Hematopoietic multipotent progenitor cell treated with erythropoietin and hydrocortisone succinate and interleukin-3 and kit ligand, for 15 days (in vitro differentiated cells): ENCODE measurements at regions not wholly inside any gene's neighbourhood (a gene's known extent, or its start where the extent isn't known, plus 50 kb on each side); places are given as distances from the start of the nearest gene placed in this dataset.

ENCODE experiments used
- DNase-seq: peaks from one replicate; pipeline ENCODE4 v3.0.0-alpha.2; 2015; ENCODE audit warnings: low spot score

- DNase-seq, result no peak
Observed at GRCh38 chr1:173422456-173422976, 54.6 kb upstream of the PRDX6 start.

GRCh38 chr1:173423291-173423690 lies 53.8 kb upstream of the PRDX6 start:
- no peak for DNase-seq

GRCh38 chr1:173424143-173424542 lies 53.0 kb upstream of the PRDX6 start:
- no peak for DNase-seq

DNA sequence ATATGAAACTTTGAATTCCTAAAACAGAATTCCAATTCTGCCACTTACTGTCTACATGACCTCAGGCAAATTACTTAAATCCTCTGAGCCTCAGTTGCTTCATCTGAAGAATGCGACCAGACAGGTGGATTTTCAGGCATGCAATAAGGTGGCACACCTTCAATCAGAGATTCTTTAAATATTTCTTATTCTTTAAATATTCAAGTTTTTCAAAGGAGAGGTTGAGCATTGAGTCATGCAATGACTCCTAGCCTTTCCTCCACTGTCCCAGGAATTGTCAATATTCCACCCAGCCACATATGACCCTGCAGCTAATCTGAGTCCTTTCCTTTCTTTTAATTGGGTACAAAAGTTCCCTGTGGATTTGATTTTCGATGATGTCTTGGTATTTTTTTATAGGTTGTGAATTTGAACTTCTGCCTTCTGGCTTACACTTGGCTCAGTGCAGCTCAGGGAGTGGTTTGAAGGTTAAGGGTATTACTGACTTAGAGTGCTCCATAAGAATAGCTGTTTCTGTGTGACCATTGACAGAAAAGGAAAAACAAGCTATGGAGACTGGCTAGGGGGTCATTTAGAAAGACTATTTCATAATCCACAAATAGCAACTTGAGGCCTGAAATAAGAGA lies 52.2 kb upstream of the PRDX6 start:
- no peak for DNase-seq

GRCh38 chr1:173426057-173426456 lies 51.1 kb upstream of the PRDX6 start:
- peak; percentile 27 for DNase-seq

- no peak for DNase-seq
Observed at GRCh38 chr1:173427146-173428054, 49.7 kb upstream of the PRDX6 start.
